K562 (cell line): ENCODE measurements at regions not wholly inside any gene's neighbourhood (a gene's known extent, or its start where the extent isn't known, plus 50 kb on each side); places are given as distances from the start of the nearest gene placed in this dataset.

Experiments
- ATAC-seq: fragments of 200-7000 bp; cut with Tn5 transposase; 3 replicates; pipeline ENCODE4 v1.9.1; 2020; ENCODE audit warnings: moderate library complexity
- BruUV-seq: library from RNA; stranded (reverse); fragments of 400-500 nt; replicated peaks from 2 replicates; lab custom pipeline; 2021; lab: Mats Ljungman, UMichigan
- CTCF ChIA-PET: fragments of 300-600 bp; formaldehyde crosslinking; extraction: SDS; loops from one replicate; lab custom pipeline; 2021; ENCODE audit warnings: low intra/inter-chr PET ratio; lab: Yijun Ruan, JAX
- POLR2A ChIA-PET: fragments of 300-600, 350-650 bp; sonication (Branson Sonifier 250); formaldehyde crosslinking; extraction: SDS; loops from one replicate; lab custom pipeline; 2021; ENCODE audit warnings: antibody characterized with exemption, inconsistent platforms; lab: Yijun Ruan, JAX
- DNase-seq, 4 experiments: peaks; one replicate each; pipeline versions ENCODE4 v3.0.0 to v3.0.0-alpha.2; 2011 to 2018; ENCODE audit warnings: low spot score in 3 of 4, mixed read lengths in 3 of 4; ENCODE audit errors: extremely low read depth in 1 of 4
- FAIRE-seq: peaks from 2 replicates; lab custom pipeline; 2011; peaks lifted over from hg19 to GRCh38; lab: Jason Lieb, UNC
- H2AFZ ChIP-seq: 2 replicates; pipeline ENCODE4 v1.6.0; 2011; ENCODE audit warnings: low read depth, low read length, control low read depth, inconsistent platforms
- H3K27ac ChIP-seq: fragments of 200-600 bp; 3 replicates; pipeline ENCODE4 v1.8.0; 2011; ENCODE audit warnings: low read depth, mild to moderate bottlenecking, control low read depth, inconsistent platforms, low read length, moderate library complexity, mixed read lengths; ENCODE audit errors: extremely low read depth
- H3K27me3 ChIP-seq, 2 experiments: fragments of 300-600 bp in 1 of 2; 2 replicates in 1 of 2; 3 replicates in 1 of 2; pipeline versions ENCODE4 v1.6.0 to v1.8.0; 2011; ENCODE audit warnings: inconsistent platforms in 2 of 2, low read length in 2 of 2, mild to moderate bottlenecking in 1 of 2, mixed read lengths in 1 of 2, moderate library complexity in 1 of 2; ENCODE audit not compliant: control insufficient read depth in 2 of 2, insufficient read depth in 2 of 2
- H3K36me3 ChIP-seq: fragments of 300-600 bp; 3 replicates; pipeline ENCODE4 v1.8.0; 2011; ENCODE audit warnings: mild to moderate bottlenecking, low read length, inconsistent platforms; ENCODE audit not compliant: control insufficient read depth, insufficient read depth
- H3K4me1 ChIP-seq, 2 experiments: fragments of 200-600 bp in 1 of 2; replicated peaks in 1 of 2; 2 replicates in 1 of 2; 3 replicates in 1 of 2; pipeline versions ENCODE4 v1.5.1 to v1.8.0; 2011; ENCODE audit warnings: inconsistent platforms in 2 of 2, low read length in 2 of 2, mild to moderate bottlenecking in 1 of 2, mixed read lengths in 1 of 2, moderate library complexity in 1 of 2; ENCODE audit not compliant: control insufficient read depth in 2 of 2, insufficient read depth in 2 of 2
- H3K4me2 ChIP-seq: 2 replicates; pipeline ENCODE4 v1.6.1; 2011; ENCODE audit warnings: low read length, control low read depth, inconsistent platforms, mixed read lengths; ENCODE audit not compliant: insufficient read depth
- H3K4me3 ChIP-seq: fragments of 200-600 bp; sonication (generic), shearing (Covaris generic); 2 replicates; pipeline ENCODE4 v1.5.1; 2016; ENCODE audit warnings: control low read depth, inconsistent platforms
- H3K79me2 ChIP-seq: fragments of 200-600 bp; 3 replicates; pipeline ENCODE4 v1.8.0; 2011; ENCODE audit warnings: low read length, inconsistent platforms; ENCODE audit not compliant: control insufficient read depth, insufficient read depth
- H3K9ac ChIP-seq, 2 experiments: 2 replicates each; pipeline versions ENCODE4 v1.6.0 to v1.6.1; 2011; ENCODE audit warnings: low read depth in 2 of 2, low read length in 2 of 2, control low read depth in 1 of 2, inconsistent platforms in 1 of 2, mild to moderate bottlenecking in 1 of 2, mixed read lengths in 1 of 2; ENCODE audit not compliant: insufficient read depth in 1 of 2
- H3K9me1 ChIP-seq: one replicate; pipeline ENCODE4 v1.6.0; 2011; ENCODE audit warnings: inconsistent platforms, mild to moderate bottlenecking, low read length, moderate library complexity; ENCODE audit not compliant: control insufficient read depth, insufficient read depth
- H3K9me3 ChIP-seq: replicated peaks from 2 replicates; pipeline ENCODE4 v1.5.1; 2011; ENCODE audit warnings: low read depth, low read length, inconsistent platforms; ENCODE audit not compliant: control insufficient read depth, insufficient read depth
- H4K20me1 ChIP-seq: replicated peaks from 2 replicates; pipeline ENCODE4 v1.6.1; 2011; ENCODE audit warnings: low read length, inconsistent platforms, mixed read lengths; ENCODE audit not compliant: control insufficient read depth, insufficient read depth
- CBFB ChIP-seq: sonication (generic); formaldehyde crosslinking; IDR thresholded peaks from 2 replicates; pipeline ENCODE4 v1.4.0; 2020; ENCODE audit warnings: mild to moderate bottlenecking, missing genetic modification reagents
- E2F8 ChIP-seq: fragments of 450-650 bp; IDR thresholded peaks from 2 replicates; pipeline ENCODE4 v1.7.1; 2018; ENCODE audit warnings: mild to moderate bottlenecking, low read depth; ENCODE audit not compliant: partially characterized antibody
- FOS ChIP-seq: IDR thresholded peaks from 3 replicates; pipeline ENCODE4 v1.6.1; 2011; ENCODE audit not compliant: insufficient read length; ENCODE audit errors: extremely low read depth
- GTF2E2 ChIP-seq: fragments of 200-800 bp; sonication (Bioruptor generic); IDR thresholded peaks from 2 replicates; pipeline ENCODE4 v1.6.1; 2016; ENCODE audit warnings: missing genetic modification characterization, missing compliant biosample characterization
- KAT2B ChIP-seq: IDR thresholded peaks from one replicate; pipeline ENCODE4 v1.6.1; 2012; ENCODE audit warnings: low read depth, mild to moderate bottlenecking, control low read depth, inconsistent platforms, low read length, moderate library complexity
- MAFG ChIP-seq: fragments of 450-650 bp; conservative IDR thresholded peaks from 2 replicates; pipeline ENCODE4 v1.6.1; 2016; ENCODE audit warnings: missing genetic modification characterization, missing compliant biosample characterization
- MEF2D ChIP-seq: conservative IDR thresholded peaks from 2 replicates; pipeline ENCODE4 v1.6.1; 2016; ENCODE audit warnings: low read depth, missing genetic modification characterization, missing compliant biosample characterization
- NFYB ChIP-seq: IDR thresholded peaks from 2 replicates; pipeline ENCODE4 v1.6.1; 2011; ENCODE audit warnings: mild to moderate bottlenecking, moderate library complexity; ENCODE audit not compliant: insufficient read length; ENCODE audit errors: extremely low read depth
- NKRF ChIP-seq: fragments of 450-650 bp; IDR thresholded peaks from 2 replicates; pipeline ENCODE4 v1.6.1; 2016; ENCODE audit warnings: borderline replicate concordance
- SIRT6 ChIP-seq: IDR thresholded peaks from one replicate; pipeline ENCODE4 v1.6.1; 2012; ENCODE audit warnings: low read depth, mild to moderate bottlenecking, control low read depth, inconsistent platforms, low read length, moderate library complexity
- SMARCA5 ChIP-seq: fragments of 450-650 bp; IDR thresholded peaks from 2 replicates; pipeline ENCODE4 v1.6.1; 2016
- ZNF277 ChIP-seq: fragments of 250-450 bp; sonication (Bioruptor Pico); IDR thresholded peaks from 2 replicates; pipeline ENCODE4 v1.8.0; 2022; ENCODE audit warnings: inconsistent platforms, mild to moderate bottlenecking, moderate library complexity, borderline replicate concordance
- ZNF780A ChIP-seq: fragments of 250-450 bp; sonication (Bioruptor Pico); IDR thresholded peaks from 2 replicates; pipeline ENCODE4 v1.5.0; 2021; ENCODE audit warnings: mild to moderate bottlenecking
- WGBS: fragments of 100-300 bp; shearing (Covaris generic); methylation state at CpG from one replicate; pipeline ENCODE4 v1.1.6; 2016; ENCODE audit warnings: low coverage, mixed read lengths; ENCODE audit not compliant: insufficient coverage; ENCODE audit errors: missing lambda C conversion rate; 5-methylcytosine and 5-hydroxymethylcytosine counted together
- in situ Hi-C: fragments of 300-500 bp; cut with MboI; formaldehyde crosslinking; loops from 4 replicates; pipeline ENCODE4 v1.15.0; 2018; ENCODE audit warnings: inconsistent platforms, mixed read lengths
- intact Hi-C: fragments of 100-400 bp; cut with micrococcal nuclease; formaldehyde crosslinking; loops from 2 replicates; pipeline ENCODE4 v1.14.2; 2022

GRCh38 chr2:125280265-125280664, 1255.2 kb downstream of the CNTNAP5 start:
- Histone ChIP-seq H3K9me1 (no peaks in the 10 kb centered on the region), H3K36me3 (no peaks in the 10 kb centered on the region), H3K79me2 (no peaks in the 10 kb centered on the region), H4K20me1 (no peaks in the 10 kb centered on the region), H3K27me3 (no peaks in the 10 kb centered on the region), H3K27ac (no peak overlapping the region), H3K4me3 (no peak overlapping the region), H3K9ac (no peak overlapping the region), H3K4me1 (no peaks in the 10 kb centered on the region), H3K4me2 (no peak overlapping the region), H3K9me3 (no peaks in the 10 kb centered on the region), H2AFZ (no peak overlapping the region)
- no peak for FAIRE-seq
- no TSS peak for BruUV-seq
- ATAC-seq, result no peak
- TF ChIP-seq SIRT6 (no peak), NFYB (no peak), SMARCA5 (no peak), KAT2B (no peak), MEF2D (tag) (no peak), ZNF277 (CRISPR knock-in tag) (no peak), GTF2E2 (tag) (no peak), CBFB (CRISPR knock-in tag) (no peak), E2F8 (no peak), MAFG (no peak), NKRF (no peak), ZNF780A (no peak), FOS (no peak)
- ChIA-PET CTCF (no interaction called here), POLR2A (no interaction called here)
- in situ Hi-C loops, result no loop called here
- DNase-seq, result no peak
- WGBS, result 0% methylated on average over 2 of the region's 2 CpGs
- intact Hi-C loops, result no loop called here
